Liver (tissue), 8 donors: ENCODE measurements at regions not wholly inside any gene's neighbourhood (a gene's known extent, or its start where the extent isn't known, plus 50 kb on each side); places are given as distances from the start of the nearest gene placed in this dataset.

ENCODE experiments used
- DNase-seq: peaks from one replicate; pipeline ENCODE4 v3.0.0-alpha.2; 2017; ENCODE audit warnings: low spot score
- H3K27ac ChIP-seq, 2 donors: one replicate each; pipeline ENCODE4 v1.7.0; 2013; ENCODE audit warnings: inconsistent platforms in 2 of 2, low read length in 2 of 2, control low read depth in 1 of 2, low read depth in 1 of 2, mild to moderate bottlenecking in 1 of 2
- H3K27me3 ChIP-seq, 4 donors: one replicate each; pipeline versions ENCODE4 v1.6.1 to v1.7.0; 2013; ENCODE audit warnings: low read length in 3 of 4, inconsistent platforms in 1 of 4, mild to moderate bottlenecking in 1 of 4, moderate library complexity in 1 of 4; ENCODE audit not compliant: control insufficient read depth in 4 of 4, insufficient read depth in 4 of 4
- H3K36me3 ChIP-seq, 4 donors: one replicate each; pipeline versions ENCODE4 v1.6.1 to v1.7.0; 2013; ENCODE audit warnings: low read length in 3 of 4, mild to moderate bottlenecking in 3 of 4, low read depth in 1 of 4, moderate library complexity in 1 of 4; ENCODE audit not compliant: control insufficient read depth in 4 of 4, insufficient read depth in 3 of 4
- H3K4me1 ChIP-seq, 4 donors: one replicate each; pipeline versions ENCODE4 v1.6.1 to v1.7.0; 2013; ENCODE audit warnings: low read length in 3 of 4, mild to moderate bottlenecking in 3 of 4, moderate library complexity in 1 of 4; ENCODE audit not compliant: control insufficient read depth in 4 of 4, insufficient read depth in 4 of 4
- H3K4me3 ChIP-seq, 3 donors: one replicate each; pipeline versions ENCODE4 v1.6.1 to v1.7.0; 2013; ENCODE audit warnings: low read length in 3 of 3, control low read depth in 1 of 3, low read depth in 1 of 3, mild to moderate bottlenecking in 1 of 3
- H3K9ac ChIP-seq, 2 donors: one replicate each; pipeline ENCODE4 v1.7.0; 2013; ENCODE audit warnings: low read length in 2 of 2, mild to moderate bottlenecking in 2 of 2, moderate library complexity in 2 of 2, control low read depth in 1 of 2, low read depth in 1 of 2
- H3K9me3 ChIP-seq, 4 donors: one replicate each; pipeline versions ENCODE4 v1.6.1 to v1.7.0; 2013; ENCODE audit warnings: low read length in 3 of 4; ENCODE audit not compliant: control insufficient read depth in 4 of 4
- EGR1 ChIP-seq, 2 donors: IDR thresholded peaks; 2 replicates each; pipeline ENCODE4 v1.6.1; 2016 to 2018; ENCODE audit warnings: antibody characterized with exemption in 2 of 2, low read depth in 2 of 2
- FOXA1 ChIP-seq: IDR thresholded peaks from 2 replicates; pipeline ENCODE4 v1.6.1; 2016; ENCODE audit warnings: antibody characterized with exemption
- FOXA2 ChIP-seq: IDR thresholded peaks from 2 replicates; pipeline ENCODE4 v1.6.1; 2016; ENCODE audit warnings: antibody characterized with exemption
- GABPA ChIP-seq, 2 donors: IDR thresholded peaks in 1 of 2; conservative IDR thresholded peaks in 1 of 2; 2 replicates each; pipeline ENCODE4 v1.6.1; 2016; ENCODE audit warnings: antibody characterized with exemption in 2 of 2, mild to moderate bottlenecking in 1 of 2, moderate library complexity in 1 of 2
- HNF4A ChIP-seq, 2 donors: conservative IDR thresholded peaks; 2 replicates each; pipeline ENCODE4 v1.6.1; 2016; ENCODE audit warnings: antibody characterized with exemption in 2 of 2, mild to moderate bottlenecking in 2 of 2
- HNF4G ChIP-seq: IDR thresholded peaks from 2 replicates; pipeline ENCODE4 v1.6.1; 2016; ENCODE audit warnings: antibody characterized with exemption
- JUND ChIP-seq, 2 donors: IDR thresholded peaks; 2 replicates each; pipeline ENCODE4 v1.6.1; 2016; ENCODE audit warnings: antibody characterized with exemption in 2 of 2
- NR2F2 ChIP-seq: IDR thresholded peaks from 2 replicates; pipeline ENCODE4 v1.6.1; 2016; ENCODE audit warnings: antibody characterized with exemption
- RAD21 ChIP-seq, 2 donors: IDR thresholded peaks; 2 replicates each; pipeline ENCODE4 v1.6.1; 2016; ENCODE audit warnings: antibody characterized with exemption in 2 of 2, mild to moderate bottlenecking in 2 of 2
- RXRA ChIP-seq, 2 donors: IDR thresholded peaks; 2 replicates each; pipeline ENCODE4 v1.6.1; 2017 to 2018; ENCODE audit warnings: antibody characterized with exemption in 2 of 2, mild to moderate bottlenecking in 1 of 2
- SP1 ChIP-seq: IDR thresholded peaks from 2 replicates; pipeline ENCODE4 v1.6.1; 2018; ENCODE audit warnings: antibody characterized with exemption, mild to moderate bottlenecking
- TAF1 ChIP-seq: conservative IDR thresholded peaks from 2 replicates; pipeline ENCODE4 v1.6.1; 2016; ENCODE audit warnings: antibody characterized with exemption, mild to moderate bottlenecking
- YY1 ChIP-seq: IDR thresholded peaks from 2 replicates; pipeline ENCODE4 v1.6.1; 2016; ENCODE audit warnings: antibody characterized with exemption, mild to moderate bottlenecking
- WGBS: extraction: QIAGEN DNeasy Blood & Tissue Kit; methylation state at CpG from one replicate; pipeline ENCODE4 v1.1.7; 2013; 5-methylcytosine and 5-hydroxymethylcytosine counted together
- TF ChIP-seq, protein P1 (sequence below): IDR thresholded peaks from 2 replicates; pipeline ENCODE4 v1.6.1; 2016; ENCODE audit warnings: antibody characterized with exemption
- TF ChIP-seq, protein P2 (sequence below): IDR thresholded peaks from 2 replicates; pipeline ENCODE4 v1.6.1; 2016; ENCODE audit warnings: antibody characterized with exemption
- TF ChIP-seq, protein P3 (sequence below): IDR thresholded peaks from 2 replicates; pipeline ENCODE4 v1.6.1; 2016; ENCODE audit warnings: antibody characterized with exemption, mild to moderate bottlenecking
- TF ChIP-seq, protein P4 (sequence below): IDR thresholded peaks from 2 replicates; pipeline ENCODE4 v1.6.1; 2016; ENCODE audit warnings: antibody characterized with exemption
- TF ChIP-seq, protein P5 (sequence below): fragments of 150-350 bp; IDR thresholded peaks from 2 replicates; pipeline ENCODE4 v1.5.1; 2017; ENCODE audit warnings: improper control_type of control experiment, low read depth, low read length; ENCODE audit not compliant: missing input control
- donor health status: healthy.
- donor health status: healthy.
- donor health status: healthy.
- donor health status: healthy.
- donor health status: healthy.

DNA sequence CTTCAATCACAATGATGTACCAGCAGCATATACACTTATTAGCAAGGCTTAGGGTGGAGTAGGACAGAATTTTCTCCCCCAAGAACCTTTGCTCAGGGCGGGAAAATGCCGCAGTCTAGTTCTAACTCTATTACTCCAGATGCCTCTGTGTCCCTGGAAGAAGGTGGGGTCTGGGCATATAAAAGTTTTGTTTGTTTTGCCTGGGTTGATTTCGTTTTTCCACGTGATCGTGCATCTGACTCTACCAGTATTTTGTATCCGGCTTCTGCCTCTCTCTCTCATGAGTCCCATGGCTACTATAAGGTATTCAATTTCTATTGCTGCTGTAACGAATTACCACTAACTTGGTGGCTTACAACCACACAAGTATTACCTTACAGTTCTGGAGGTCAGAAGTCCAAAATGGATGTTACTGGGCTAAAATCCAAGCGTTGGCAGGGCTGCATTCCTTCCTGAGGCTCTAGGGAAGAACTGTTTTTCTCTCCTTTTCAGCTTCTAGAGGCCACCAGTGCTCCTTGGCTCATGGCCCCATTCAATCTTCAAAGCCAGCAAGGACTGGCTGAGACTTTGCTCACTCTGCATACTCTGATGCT, 181.2 kb upstream of the PRSS58 start:
- WGBS, result 59% methylated on average over 8 of the region's 8 CpGs
- H3K27me3 ChIP-seq, result peaks cover 0 to 3% (median 0%) of the 10 kb centered on the region in 4 donors
- H3K4me3 ChIP-seq, result no peak overlapping the region
- H3K9me3 ChIP-seq, result no peaks in the 10 kb centered on the region
- H3K36me3 ChIP-seq, result no peaks in the 10 kb centered on the region
- no peak overlapping the region for H3K27ac ChIP-seq
- TF ChIP-seq TAF1 (no peak), RXRA (IDR thresholded peaks at IDR 0.05) (no peak), RAD21 (IDR thresholded peaks at IDR 0.05) (no peak), EGR1 (IDR thresholded peaks at IDR 0.05; ENCODE audit: low read depth in 2 of 2) (no peak), HNF4A (conservative IDR thresholded peaks at IDR 0.05) (no peak), FOXA2 (no peak), YY1 (no peak), HNF4G (no peak), SP1 (no peak), FOXA1 (no peak), GABPA (IDR thresholded peaks at IDR 0.05 in 1 of 2, conservative IDR thresholded peaks at IDR 0.05 in 1 of 2) (no peak), NR2F2 (no peak), JUND (IDR thresholded peaks at IDR 0.05) (no peak)
- TF ChIP-seq, protein P1, sequence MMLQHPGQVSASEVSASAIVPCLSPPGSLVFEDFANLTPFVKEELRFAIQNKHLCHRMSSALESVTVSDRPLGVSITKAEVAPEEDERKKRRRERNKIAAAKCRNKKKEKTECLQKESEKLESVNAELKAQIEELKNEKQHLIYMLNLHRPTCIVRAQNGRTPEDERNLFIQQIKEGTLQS, result no peak
- TF ChIP-seq, protein P2, sequence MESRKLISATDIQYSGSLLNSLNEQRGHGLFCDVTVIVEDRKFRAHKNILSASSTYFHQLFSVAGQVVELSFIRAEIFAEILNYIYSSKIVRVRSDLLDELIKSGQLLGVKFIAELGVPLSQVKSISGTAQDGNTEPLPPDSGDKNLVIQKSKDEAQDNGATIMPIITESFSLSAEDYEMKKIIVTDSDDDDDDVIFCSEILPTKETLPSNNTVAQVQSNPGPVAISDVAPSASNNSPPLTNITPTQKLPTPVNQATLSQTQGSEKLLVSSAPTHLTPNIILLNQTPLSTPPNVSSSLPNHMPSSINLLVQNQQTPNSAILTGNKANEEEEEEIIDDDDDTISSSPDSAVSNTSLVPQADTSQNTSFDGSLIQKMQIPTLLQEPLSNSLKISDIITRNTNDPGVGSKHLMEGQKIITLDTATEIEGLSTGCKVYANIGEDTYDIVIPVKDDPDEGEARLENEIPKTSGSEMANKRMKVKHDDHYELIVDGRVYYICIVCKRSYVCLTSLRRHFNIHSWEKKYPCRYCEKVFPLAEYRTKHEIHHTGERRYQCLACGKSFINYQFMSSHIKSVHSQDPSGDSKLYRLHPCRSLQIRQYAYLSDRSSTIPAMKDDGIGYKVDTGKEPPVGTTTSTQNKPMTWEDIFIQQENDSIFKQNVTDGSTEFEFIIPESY, result no peak
- TF ChIP-seq, protein P3, sequence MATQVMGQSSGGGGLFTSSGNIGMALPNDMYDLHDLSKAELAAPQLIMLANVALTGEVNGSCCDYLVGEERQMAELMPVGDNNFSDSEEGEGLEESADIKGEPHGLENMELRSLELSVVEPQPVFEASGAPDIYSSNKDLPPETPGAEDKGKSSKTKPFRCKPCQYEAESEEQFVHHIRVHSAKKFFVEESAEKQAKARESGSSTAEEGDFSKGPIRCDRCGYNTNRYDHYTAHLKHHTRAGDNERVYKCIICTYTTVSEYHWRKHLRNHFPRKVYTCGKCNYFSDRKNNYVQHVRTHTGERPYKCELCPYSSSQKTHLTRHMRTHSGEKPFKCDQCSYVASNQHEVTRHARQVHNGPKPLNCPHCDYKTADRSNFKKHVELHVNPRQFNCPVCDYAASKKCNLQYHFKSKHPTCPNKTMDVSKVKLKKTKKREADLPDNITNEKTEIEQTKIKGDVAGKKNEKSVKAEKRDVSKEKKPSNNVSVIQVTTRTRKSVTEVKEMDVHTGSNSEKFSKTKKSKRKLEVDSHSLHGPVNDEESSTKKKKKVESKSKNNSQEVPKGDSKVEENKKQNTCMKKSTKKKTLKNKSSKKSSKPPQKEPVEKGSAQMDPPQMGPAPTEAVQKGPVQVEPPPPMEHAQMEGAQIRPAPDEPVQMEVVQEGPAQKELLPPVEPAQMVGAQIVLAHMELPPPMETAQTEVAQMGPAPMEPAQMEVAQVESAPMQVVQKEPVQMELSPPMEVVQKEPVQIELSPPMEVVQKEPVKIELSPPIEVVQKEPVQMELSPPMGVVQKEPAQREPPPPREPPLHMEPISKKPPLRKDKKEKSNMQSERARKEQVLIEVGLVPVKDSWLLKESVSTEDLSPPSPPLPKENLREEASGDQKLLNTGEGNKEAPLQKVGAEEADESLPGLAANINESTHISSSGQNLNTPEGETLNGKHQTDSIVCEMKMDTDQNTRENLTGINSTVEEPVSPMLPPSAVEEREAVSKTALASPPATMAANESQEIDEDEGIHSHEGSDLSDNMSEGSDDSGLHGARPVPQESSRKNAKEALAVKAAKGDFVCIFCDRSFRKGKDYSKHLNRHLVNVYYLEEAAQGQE, result no peak
- TF ChIP-seq, protein P4, sequence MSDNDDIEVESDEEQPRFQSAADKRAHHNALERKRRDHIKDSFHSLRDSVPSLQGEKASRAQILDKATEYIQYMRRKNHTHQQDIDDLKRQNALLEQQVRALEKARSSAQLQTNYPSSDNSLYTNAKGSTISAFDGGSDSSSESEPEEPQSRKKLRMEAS, result no peak
- TF ChIP-seq, protein P5, sequence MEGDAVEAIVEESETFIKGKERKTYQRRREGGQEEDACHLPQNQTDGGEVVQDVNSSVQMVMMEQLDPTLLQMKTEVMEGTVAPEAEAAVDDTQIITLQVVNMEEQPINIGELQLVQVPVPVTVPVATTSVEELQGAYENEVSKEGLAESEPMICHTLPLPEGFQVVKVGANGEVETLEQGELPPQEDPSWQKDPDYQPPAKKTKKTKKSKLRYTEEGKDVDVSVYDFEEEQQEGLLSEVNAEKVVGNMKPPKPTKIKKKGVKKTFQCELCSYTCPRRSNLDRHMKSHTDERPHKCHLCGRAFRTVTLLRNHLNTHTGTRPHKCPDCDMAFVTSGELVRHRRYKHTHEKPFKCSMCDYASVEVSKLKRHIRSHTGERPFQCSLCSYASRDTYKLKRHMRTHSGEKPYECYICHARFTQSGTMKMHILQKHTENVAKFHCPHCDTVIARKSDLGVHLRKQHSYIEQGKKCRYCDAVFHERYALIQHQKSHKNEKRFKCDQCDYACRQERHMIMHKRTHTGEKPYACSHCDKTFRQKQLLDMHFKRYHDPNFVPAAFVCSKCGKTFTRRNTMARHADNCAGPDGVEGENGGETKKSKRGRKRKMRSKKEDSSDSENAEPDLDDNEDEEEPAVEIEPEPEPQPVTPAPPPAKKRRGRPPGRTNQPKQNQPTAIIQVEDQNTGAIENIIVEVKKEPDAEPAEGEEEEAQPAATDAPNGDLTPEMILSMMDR, result no peak
- DNase-seq, result no peak
- no peak overlapping the region for H3K9ac ChIP-seq
- no peaks in the 10 kb centered on the region for H3K4me1 ChIP-seq
